T-helper 1 cell treated with Interleukin-12 subunit alpha and Interleukin-12 subunit beta and Interleukin-4 antibody, amounts not matched to agents 30 μg/mL and 1 μg/mL, for 36 hours (primary cell): ENCODE measurements at regions not wholly inside any gene's neighbourhood (a gene's known extent, or its start where the extent isn't known, plus 50 kb on each side); places are given as distances from the start of the nearest gene placed in this dataset.

Experiments
- H3K27ac Mint-ChIP-seq: one replicate; pipeline ENCODE4 v1.8.0; 2021; ENCODE audit warnings: mild to moderate bottlenecking, mixed read lengths
- H3K27me3 Mint-ChIP-seq: one replicate; pipeline ENCODE4 v1.8.0; 2021; ENCODE audit warnings: low read depth, mixed read lengths
- H3K36me3 Mint-ChIP-seq: one replicate; pipeline ENCODE4 v1.8.0; 2021; ENCODE audit warnings: low read depth, mixed read lengths
- H3K4me1 Mint-ChIP-seq: one replicate; pipeline ENCODE4 v1.8.0; 2021; ENCODE audit warnings: low read depth, mixed read lengths
- H3K4me3 Mint-ChIP-seq: one replicate; pipeline ENCODE4 v1.8.0; 2021; ENCODE audit warnings: mild to moderate bottlenecking, moderate library complexity, mixed read lengths
- H3K9me3 Mint-ChIP-seq: one replicate; pipeline ENCODE4 v1.8.0; 2021; ENCODE audit warnings: mixed read lengths

DNA sequence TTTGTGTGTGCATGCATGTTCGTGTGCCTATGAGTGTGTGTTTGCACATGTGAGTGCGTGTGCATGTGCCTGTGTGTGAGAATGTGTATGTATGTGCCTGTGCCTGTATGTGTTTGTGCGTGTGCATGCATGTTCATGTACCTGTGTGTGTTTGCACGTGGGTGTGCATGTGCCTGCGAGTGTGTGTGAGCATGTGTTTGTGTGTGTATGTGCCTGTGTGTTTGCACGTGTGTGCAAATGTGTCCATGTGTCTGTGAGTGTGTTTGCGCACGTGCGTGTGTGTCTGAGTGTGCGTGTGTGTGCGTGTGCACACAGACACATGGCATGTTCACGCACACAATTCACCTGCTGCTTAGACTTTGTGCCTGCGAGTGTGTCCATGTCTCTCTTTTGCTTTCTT lies 853.5 kb upstream of the SALL3 start:
- Mint-ChIP-seq H3K4me1 (no peaks in the 10 kb centered on the region), H3K36me3 (peaks cover 1% of the 10 kb centered on the region)

GRCh38 chr18:78126536-78126935 lies 853.1 kb upstream of the SALL3 start:
- no peak overlapping the region for H3K27ac Mint-ChIP-seq
- H3K27me3 Mint-ChIP-seq = no peaks in the 10 kb centered on the region
- H3K36me3 Mint-ChIP-seq = peaks cover 1% of the 10 kb centered on the region
- H3K4me3 Mint-ChIP-seq = no peak overlapping the region
- no peaks in the 10 kb centered on the region for H3K4me1 Mint-ChIP-seq
- peaks cover 38% of the 10 kb centered on the region for H3K9me3 Mint-ChIP-seq

More for the DNA sequence above, 853.5 kb upstream of the SALL3 start:
- Mint-ChIP-seq H3K27me3 (no peaks in the 10 kb centered on the region), H3K9me3 (peaks cover 39% of the 10 kb centered on the region), H3K4me3 (no peak overlapping the region), H3K27ac (no peak overlapping the region)

DNA sequence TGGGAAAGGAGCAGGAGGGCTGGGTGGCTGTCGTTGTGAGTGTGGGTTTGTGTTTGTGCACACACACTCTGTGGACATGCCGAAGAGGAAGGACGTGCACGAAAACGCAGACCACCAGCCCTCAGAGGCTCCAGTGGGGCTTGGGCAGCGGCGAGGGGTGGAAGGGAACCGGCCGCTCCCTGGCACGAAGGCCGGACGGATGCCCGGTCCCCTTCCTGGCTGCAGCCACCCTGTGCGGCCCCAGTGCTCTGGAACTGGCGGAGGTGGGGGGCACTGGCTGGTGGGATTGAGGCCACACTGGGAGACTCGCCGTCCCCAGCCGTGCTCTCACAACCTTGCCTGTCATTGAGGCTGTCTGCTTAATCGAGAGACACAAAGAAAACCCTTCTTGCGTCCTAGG lies 852.6 kb upstream of the SALL3 start:
- Mint-ChIP-seq H3K36me3 (peaks cover 1% of the 10 kb centered on the region), H3K27me3 (no peaks in the 10 kb centered on the region), H3K4me3 (no peak overlapping the region), H3K4me1 (no peaks in the 10 kb centered on the region), H3K27ac (no peak overlapping the region), H3K9me3 (peaks cover 36% of the 10 kb centered on the region)

- Mint-ChIP-seq H3K4me3 (no peak overlapping the region), H3K4me1 (no peaks in the 10 kb centered on the region), H3K9me3 (peaks cover 36% of the 10 kb centered on the region), H3K36me3 (peaks cover 1% of the 10 kb centered on the region), H3K27ac (no peak overlapping the region), H3K27me3 (no peaks in the 10 kb centered on the region)
These were observed 851.6 kb upstream of the SALL3 start for GRCh38 chr18:78128004-78128403.

GRCh38 chr18:78129260-78129659 lies 850.4 kb upstream of the SALL3 start:
- Mint-ChIP-seq H3K27ac (no peak overlapping the region), H3K27me3 (no peaks in the 10 kb centered on the region), H3K4me3 (no peak overlapping the region), H3K9me3 (peaks cover 36% of the 10 kb centered on the region), H3K36me3 (peaks cover 1% of the 10 kb centered on the region), H3K4me1 (no peaks in the 10 kb centered on the region)

- peaks cover under 1% of the 10 kb centered on the region for H3K36me3 Mint-ChIP-seq
- peaks cover 31% of the 10 kb centered on the region for H3K9me3 Mint-ChIP-seq
- H3K27ac Mint-ChIP-seq = no peak overlapping the region
These were observed 849.1 kb upstream of the SALL3 start for GRCh38 chr18:78130232-78131195.

DNA sequence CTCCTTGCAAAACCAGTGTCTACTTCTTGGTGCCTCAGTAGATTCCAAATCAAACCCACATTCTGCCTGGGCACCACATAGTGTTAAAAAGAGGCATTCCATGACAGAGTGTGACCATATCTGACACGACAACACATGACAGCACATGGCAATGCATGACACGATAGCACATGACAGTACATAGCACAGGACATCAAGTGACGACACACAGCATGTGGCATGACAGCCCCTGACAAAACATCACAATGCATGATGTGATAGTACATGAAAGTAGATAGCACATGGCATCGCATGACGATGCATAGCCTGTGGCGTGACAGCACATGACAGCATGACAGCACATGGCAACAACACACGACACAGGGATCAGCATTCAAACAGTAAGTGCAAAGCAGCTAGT lies 845.9 kb upstream of the SALL3 start:
- peaks cover 9% of the 10 kb centered on the region for H3K9me3 Mint-ChIP-seq
- no peaks in the 10 kb centered on the region for H3K36me3 Mint-ChIP-seq
- H3K27ac Mint-ChIP-seq = no peak overlapping the region
- H3K27me3 Mint-ChIP-seq = no peaks in the 10 kb centered on the region
- H3K4me3 Mint-ChIP-seq = no peak overlapping the region
- no peaks in the 10 kb centered on the region for H3K4me1 Mint-ChIP-seq

More at GRCh38 chr18:78130232-78131195, 849.1 kb upstream of the SALL3 start:
- Mint-ChIP-seq H3K4me3 (no peak overlapping the region), H3K4me1 (no peaks in the 10 kb centered on the region), H3K27me3 (no peaks in the 10 kb centered on the region)

DNA sequence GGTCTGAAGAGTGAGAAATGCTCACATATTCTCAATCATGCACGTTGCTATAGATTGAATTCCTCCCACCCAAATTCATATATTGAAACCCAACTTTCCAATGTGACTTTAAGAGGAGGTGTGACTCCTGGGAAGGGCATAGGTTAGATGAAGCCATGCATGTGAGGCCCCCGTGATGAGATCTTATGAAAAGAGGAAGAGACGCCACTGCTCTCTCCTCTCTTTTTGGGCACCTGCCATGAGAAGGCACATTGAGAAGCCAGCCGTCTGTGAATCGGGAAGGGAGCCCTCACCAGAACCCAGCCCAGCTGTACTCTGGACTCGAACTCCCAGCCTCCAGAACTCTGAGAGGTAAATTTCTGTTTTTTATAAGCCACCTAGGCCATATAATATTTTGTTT lies 842.6 kb upstream of the SALL3 start:
- Mint-ChIP-seq H3K36me3 (no peaks in the 10 kb centered on the region), H3K9me3 (no peaks in the 10 kb centered on the region), H3K4me3 (no peak overlapping the region), H3K27me3 (no peaks in the 10 kb centered on the region), H3K4me1 (no peaks in the 10 kb centered on the region), H3K27ac (no peak overlapping the region)

DNA sequence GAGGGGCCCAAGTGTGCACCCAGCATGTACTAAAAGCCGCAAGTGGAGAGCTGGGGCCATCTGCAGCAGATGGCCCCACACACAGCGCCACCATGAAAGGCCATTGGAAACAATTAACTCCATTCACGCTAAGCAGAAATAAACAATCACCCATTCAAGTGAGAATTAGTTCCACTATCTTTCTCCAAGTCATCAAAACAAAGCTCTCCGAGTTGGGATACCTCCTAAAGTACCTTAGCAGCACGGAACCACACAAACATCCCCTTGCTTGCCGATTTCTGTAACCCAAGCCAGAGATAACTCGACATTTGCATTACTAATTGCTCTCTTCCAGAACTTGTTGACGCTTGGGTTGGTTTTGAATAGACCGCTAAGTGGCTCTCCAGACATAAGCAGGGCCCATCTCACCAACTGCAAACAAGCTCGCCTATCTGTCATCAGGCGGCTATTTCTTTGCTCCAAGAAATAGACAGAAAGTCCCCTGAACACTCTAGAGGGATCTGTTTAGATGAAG lies 840.6 kb upstream of the SALL3 start:
- Mint-ChIP-seq H3K4me3 (no peak overlapping the region), H3K36me3 (no peaks in the 10 kb centered on the region), H3K27ac (no peak overlapping the region), H3K9me3 (no peaks in the 10 kb centered on the region), H3K27me3 (no peaks in the 10 kb centered on the region), H3K4me1 (no peaks in the 10 kb centered on the region)

GRCh38 chr18:78140294-78140693 lies 839.3 kb upstream of the SALL3 start:
- Mint-ChIP-seq H3K27ac (no peak overlapping the region), H3K27me3 (no peaks in the 10 kb centered on the region), H3K9me3 (no peaks in the 10 kb centered on the region), H3K36me3 (no peaks in the 10 kb centered on the region), H3K4me1 (no peaks in the 10 kb centered on the region), H3K4me3 (no peak overlapping the region)

GRCh38 chr18:78144669-78145068 lies 834.9 kb upstream of the SALL3 start:
- Mint-ChIP-seq H3K4me3 (no peak overlapping the region), H3K27me3 (no peaks in the 10 kb centered on the region), H3K9me3 (no peaks in the 10 kb centered on the region), H3K36me3 (no peaks in the 10 kb centered on the region), H3K4me1 (no peaks in the 10 kb centered on the region), H3K27ac (no peak overlapping the region)

GRCh38 chr18:78145096-78145495 lies 834.5 kb upstream of the SALL3 start:
- no peak overlapping the region for H3K4me3 Mint-ChIP-seq
- no peaks in the 10 kb centered on the region for H3K27me3 Mint-ChIP-seq
- no peaks in the 10 kb centered on the region for H3K4me1 Mint-ChIP-seq
- no peaks in the 10 kb centered on the region for H3K9me3 Mint-ChIP-seq
- H3K27ac Mint-ChIP-seq = no peak overlapping the region
- no peaks in the 10 kb centered on the region for H3K36me3 Mint-ChIP-seq

DNA sequence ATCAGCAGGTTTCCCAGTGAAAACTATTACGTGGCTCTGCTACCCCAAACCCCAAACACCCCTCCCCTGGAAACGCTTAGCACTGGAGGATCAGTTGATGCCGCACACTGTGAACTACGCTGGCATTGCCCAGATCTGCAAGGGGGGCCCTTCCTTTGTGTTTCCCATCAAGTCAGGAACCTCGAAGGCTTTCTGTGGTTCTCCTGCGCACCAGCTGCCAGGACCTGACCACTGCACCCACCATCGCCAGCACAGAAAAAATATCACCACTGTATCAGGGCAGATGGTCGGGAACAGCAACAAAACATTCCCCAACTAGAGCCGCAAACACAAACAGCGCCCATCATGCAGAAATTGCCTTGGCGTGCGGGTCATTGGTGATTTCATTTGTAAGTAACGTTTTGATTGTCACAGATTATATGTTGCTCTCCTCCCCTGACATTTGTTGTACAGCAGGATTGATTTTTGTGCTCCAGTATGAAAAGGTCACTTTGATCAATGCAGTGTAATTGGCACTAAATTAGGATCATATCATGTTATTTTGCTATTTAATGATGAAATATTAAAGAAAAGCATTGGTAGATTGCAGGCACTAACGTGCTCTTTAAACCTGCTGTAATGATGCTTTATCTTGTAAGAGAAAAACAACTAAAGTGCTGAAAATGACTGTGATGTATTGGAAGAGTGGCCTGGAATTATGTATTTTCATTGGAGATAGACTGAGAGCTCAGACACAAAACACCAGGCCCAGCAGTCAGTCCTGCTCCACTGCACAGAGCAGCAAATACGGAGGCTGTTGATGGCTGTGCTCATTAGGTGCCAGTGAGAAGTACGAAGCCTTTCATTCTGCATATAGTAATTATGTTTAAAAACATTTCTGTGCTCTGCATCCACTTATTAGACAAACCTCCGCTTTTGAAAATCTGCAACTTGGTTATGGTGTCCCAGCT lies 833.2 kb upstream of the SALL3 start:
- Mint-ChIP-seq H3K4me1 (no peaks in the 10 kb centered on the region), H3K36me3 (no peaks in the 10 kb centered on the region), H3K27ac (no peak overlapping the region), H3K9me3 (no peaks in the 10 kb centered on the region), H3K27me3 (no peaks in the 10 kb centered on the region), H3K4me3 (no peak overlapping the region)

GRCh38 chr18:78150590-78150989 lies 829.0 kb upstream of the SALL3 start:
- H3K36me3 Mint-ChIP-seq = no peaks in the 10 kb centered on the region
- H3K4me3 Mint-ChIP-seq = no peak overlapping the region
- H3K9me3 Mint-ChIP-seq = no peaks in the 10 kb centered on the region
- H3K27me3 Mint-ChIP-seq = no peaks in the 10 kb centered on the region
- H3K27ac Mint-ChIP-seq = no peak overlapping the region
- H3K4me1 Mint-ChIP-seq = no peaks in the 10 kb centered on the region
